H1 (cell line): ENCODE measurements at regions not wholly inside any gene's neighbourhood (a gene's known extent, or its start where the extent isn't known, plus 50 kb on each side); places are given as distances from the start of the nearest gene placed in this dataset.

Experiments
- CTCF ChIA-PET: fragments of 300-600 bp; sonication (Branson Sonifier 250); formaldehyde crosslinking; loops from one replicate; lab custom pipeline; 2021; ENCODE audit not compliant: partially characterized antibody; lab: Charles Lee
- POLR2A ChIA-PET: fragments of 300-600 bp; sonication (Branson Sonifier 250); formaldehyde crosslinking; loops from one replicate; lab custom pipeline; 2021; ENCODE audit warnings: inconsistent platforms; ENCODE audit not compliant: partially characterized antibody; lab: Charles Lee
- DNase-seq, 2 experiments: peaks; one replicate each; pipeline versions ENCODE4 v3.0.0 to v3.0.0-alpha.2; 2010 to 2022; ENCODE audit warnings: low spot score in 2 of 2, low read depth in 1 of 2, mixed read lengths in 1 of 2
- FAIRE-seq: peaks from 2 replicates; lab custom pipeline; 2011; peaks lifted over from hg19 to GRCh38; lab: Jason Lieb, UNC
- H2AFZ ChIP-seq: 2 replicates; pipeline ENCODE4 v1.8.1; 2012; ENCODE audit warnings: low read length, inconsistent platforms
- H2AK5ac ChIP-seq: 2 replicates; pipeline ENCODE4 v1.6.1; 2013; ENCODE audit warnings: low read depth, low read length
- H2BK120ac ChIP-seq: replicated peaks from 2 replicates; pipeline ENCODE3; 2013; ENCODE audit warnings: low read depth, low read length, inconsistent platforms
- H2BK12ac ChIP-seq: 2 replicates; pipeline ENCODE4 v1.6.1; 2013; ENCODE audit warnings: low read depth, low read length
- H2BK15ac ChIP-seq: 2 replicates; pipeline ENCODE4 v1.6.1; 2013; ENCODE audit warnings: low read length
- H2BK20ac ChIP-seq: 2 replicates; pipeline ENCODE4 v1.6.1; 2013; ENCODE audit warnings: low read length
- H2BK5ac ChIP-seq: 2 replicates; pipeline ENCODE4 v1.6.1; 2013; ENCODE audit warnings: low read depth, low read length
- H3K14ac ChIP-seq: 2 replicates; pipeline ENCODE4 v1.6.1; 2013; ENCODE audit warnings: inconsistent platforms; ENCODE audit not compliant: insufficient read length
- H3K18ac ChIP-seq: 2 replicates; pipeline ENCODE4 v1.6.1; 2013; ENCODE audit warnings: low read length; ENCODE audit errors: extremely low read depth
- H3K23ac ChIP-seq: 2 replicates; pipeline ENCODE4 v1.6.1; 2013; ENCODE audit warnings: inconsistent platforms; ENCODE audit not compliant: insufficient read length
- H3K23me2 ChIP-seq: 2 replicates; pipeline ENCODE4 v1.6.1; 2013; ENCODE audit warnings: low read depth, low read length
- H3K27ac ChIP-seq: 2 replicates; pipeline ENCODE4 v1.6.1; 2011; ENCODE audit warnings: low read depth, low read length, inconsistent platforms
- H3K27me3 ChIP-seq, 4 experiments: replicated peaks in 1 of 4; 1 replicate in 1 of 4; 2 replicates in 3 of 4; pipeline versions ENCODE4 v1.6.1 to v1.8.1; 2011 to 2013; ENCODE audit warnings: low read length in 3 of 4, mild to moderate bottlenecking in 3 of 4, inconsistent platforms in 2 of 4, mixed read lengths in 2 of 4, moderate library complexity in 1 of 4; ENCODE audit not compliant: control insufficient read depth in 3 of 4, insufficient read depth in 3 of 4; ENCODE audit errors: extremely low read depth in 1 of 4
- H3K36me3 ChIP-seq, 4 experiments: 2 replicates each; pipeline versions ENCODE4 v1.6.1 to v1.8.1; 2011 to 2013; ENCODE audit warnings: mild to moderate bottlenecking in 4 of 4, low read length in 3 of 4, moderate library complexity in 2 of 4, control low read depth in 1 of 4, inconsistent platforms in 1 of 4; ENCODE audit not compliant: insufficient read depth in 4 of 4, control insufficient read depth in 2 of 4
- H3K4ac ChIP-seq: replicated peaks from 2 replicates; pipeline ENCODE3; 2013; ENCODE audit warnings: low read length, low read depth, mixed read lengths, inconsistent platforms; ENCODE audit not compliant: insufficient read length
- H3K4me1 ChIP-seq, 4 experiments: replicated peaks in 1 of 4; 1 replicate in 1 of 4; 2 replicates in 3 of 4; pipeline versions ENCODE4 v1.6.1 to v1.8.1; 2011 to 2013; ENCODE audit warnings: low read length in 3 of 4, inconsistent platforms in 2 of 4, mixed read lengths in 1 of 4; ENCODE audit not compliant: insufficient read depth in 4 of 4, control insufficient read depth in 3 of 4
- H3K4me2 ChIP-seq, 2 experiments: 2 replicates each; pipeline versions ENCODE4 v1.6.1 to v1.8.1; 2011 to 2013; ENCODE audit warnings: low read depth in 2 of 2, low read length in 2 of 2, control low read depth in 1 of 2, inconsistent platforms in 1 of 2, mild to moderate bottlenecking in 1 of 2; ENCODE audit not compliant: insufficient read depth in 1 of 2
- H3K4me3 ChIP-seq, 4 experiments: fragments of 200-600, 300-600 bp in 1 of 4; sonication (generic), shearing (Covaris generic), sonication (Bioruptor Twin) in 1 of 4; 2 replicates each; pipeline versions ENCODE4 v1.5.1 to v1.8.1; 2011 to 2016; ENCODE audit warnings: low read length in 4 of 4, low read depth in 3 of 4, control low read depth in 2 of 4, inconsistent platforms in 2 of 4, mild to moderate bottlenecking in 2 of 4, mixed read lengths in 1 of 4, moderate library complexity in 1 of 4; ENCODE audit not compliant: insufficient read depth in 2 of 4; ENCODE audit errors: extremely low read depth in 1 of 4
- H3K56ac ChIP-seq: replicated peaks from 2 replicates; pipeline ENCODE3; 2013; ENCODE audit warnings: low read depth, mild to moderate bottlenecking, mixed read lengths, low read length, inconsistent platforms; ENCODE audit not compliant: insufficient read length
- H3K79me1 ChIP-seq: 2 replicates; pipeline ENCODE4 v1.6.1; 2013; ENCODE audit warnings: low read depth, low read length, control low read depth
- H3K79me2 ChIP-seq, 2 experiments: 2 replicates each; pipeline versions ENCODE4 v1.6.1 to v1.8.1; 2012 to 2013; ENCODE audit warnings: low read length in 2 of 2, mild to moderate bottlenecking in 2 of 2, inconsistent platforms in 1 of 2; ENCODE audit not compliant: insufficient read depth in 2 of 2, control insufficient read depth in 1 of 2
- H3K9ac ChIP-seq, 4 experiments: replicated peaks in 1 of 4; 1 replicate in 1 of 4; 2 replicates in 3 of 4; pipeline versions ENCODE4 v1.6.1 to v1.8.1; 2011 to 2013; ENCODE audit warnings: low read depth in 3 of 4, low read length in 3 of 4, control low read depth in 2 of 4, mild to moderate bottlenecking in 2 of 4, moderate library complexity in 2 of 4, inconsistent platforms in 1 of 4; ENCODE audit errors: extremely low read depth in 1 of 4
- H3K9me3 ChIP-seq, 2 experiments: 2 replicates each; pipeline versions ENCODE4 v1.6.1 to v1.8.1; 2012 to 2013; ENCODE audit warnings: mild to moderate bottlenecking in 2 of 2, moderate library complexity in 2 of 2, control low read depth in 1 of 2, inconsistent platforms in 1 of 2, low read depth in 1 of 2, low read length in 1 of 2, mixed read lengths in 1 of 2; ENCODE audit not compliant: insufficient read depth in 2 of 2
- H4K20me1 ChIP-seq, 2 experiments: replicated peaks in 1 of 2; 2 replicates each; pipeline versions ENCODE3 to v1.8.1; 2011 to 2013; ENCODE audit warnings: inconsistent platforms in 2 of 2, low read length in 2 of 2, mild to moderate bottlenecking in 1 of 2; ENCODE audit not compliant: insufficient read depth in 2 of 2, control insufficient read depth in 1 of 2
- H4K5ac ChIP-seq: 2 replicates; pipeline ENCODE4 v1.6.1; 2013; ENCODE audit warnings: low read length, low read depth, mixed read lengths, inconsistent platforms; ENCODE audit not compliant: insufficient read length
- H4K8ac ChIP-seq: 2 replicates; pipeline ENCODE4 v1.8.0; 2013; ENCODE audit warnings: mild to moderate bottlenecking, moderate library complexity, low read length, inconsistent platforms; ENCODE audit not compliant: insufficient read depth; ENCODE audit errors: extremely low read depth
- H4K91ac ChIP-seq: replicated peaks from 2 replicates; pipeline ENCODE3; 2013; ENCODE audit warnings: low read length, mixed read lengths, inconsistent platforms; ENCODE audit not compliant: insufficient read length
- EGR1 ChIP-seq: IDR thresholded peaks from 2 replicates; pipeline ENCODE4 v1.6.1; 2011; ENCODE audit warnings: low read depth, low read length, borderline replicate concordance
- GABPA ChIP-seq: IDR thresholded peaks from 2 replicates; pipeline ENCODE4 v1.6.1; 2011; ENCODE audit warnings: mild to moderate bottlenecking, low read length, moderate library complexity, borderline replicate concordance; ENCODE audit not compliant: insufficient read depth
- JUN ChIP-seq: IDR thresholded peaks from 2 replicates; pipeline ENCODE4 v1.6.1; 2011; ENCODE audit warnings: low read depth, mild to moderate bottlenecking, improper control_type of control experiment, low read length
- SAP30 ChIP-seq: fragments of 300-600 bp; sonication (generic); IDR thresholded peaks from 2 replicates; pipeline ENCODE4 v1.7.1; 2012; ENCODE audit warnings: low read length, moderate library complexity, mild to moderate bottlenecking, inconsistent platforms; ENCODE audit not compliant: insufficient read depth, insufficient replicate concordance
- SIX5 ChIP-seq: IDR thresholded peaks from 2 replicates; pipeline ENCODE4 v1.6.1; 2011; ENCODE audit warnings: mild to moderate bottlenecking, low read depth, low read length
- SRF ChIP-seq: IDR thresholded peaks from 2 replicates; pipeline ENCODE4 v1.6.1; 2011; ENCODE audit warnings: mild to moderate bottlenecking, low read depth, low read length, moderate library complexity
- WGBS, 2 experiments: shearing (Covaris generic) in 1 of 2; methylation state at CpG; one replicate each; pipeline versions ENCODE4 v1.1.6 to v1.1.7; 2013 to 2015; ENCODE audit warnings: low lambda C conversion rate in 2 of 2, mixed read lengths in 2 of 2, inconsistent platforms in 1 of 2, low coverage in 1 of 2, missing lambda C conversion rate in 1 of 2; ENCODE audit not compliant: insufficient replicate concordance in 2 of 2, insufficient coverage in 1 of 2, insufficient read length in 1 of 2; ENCODE audit errors: extremely low coverage in 1 of 2, missing lambda C conversion rate in 1 of 2; 5-methylcytosine and 5-hydroxymethylcytosine counted together
- TF ChIP-seq, protein P1 (sequence below): IDR thresholded peaks from 2 replicates; pipeline ENCODE4 v1.6.1; 2012; ENCODE audit warnings: inconsistent platforms

DNA sequence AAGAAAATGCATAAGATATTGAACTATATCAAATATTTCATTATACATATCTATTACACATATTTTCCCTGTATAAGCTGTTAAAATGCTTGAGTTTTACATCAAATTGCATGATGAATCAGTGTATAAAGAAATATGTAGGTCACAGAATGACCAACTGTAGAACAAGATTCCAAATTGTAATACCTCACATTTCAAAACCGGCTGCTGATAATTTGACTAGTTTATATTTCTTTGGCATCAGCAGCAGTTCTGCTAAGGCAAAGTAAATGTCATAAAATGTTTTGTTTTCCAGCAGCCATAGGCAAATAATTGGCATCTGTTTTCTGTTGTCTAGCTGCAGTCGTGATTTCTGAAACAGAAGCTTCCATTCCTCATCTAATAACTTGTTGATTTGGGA is 633.9 kb downstream of the ARL4A start:
- FAIRE-seq (no peak), DNase-seq (no peak)
- Histone ChIP-seq H2BK20ac (no peak overlapping the region), H3K79me1 (no peaks in the 10 kb centered on the region), H2BK120ac (no peak overlapping the region), H3K4me2 (no peak overlapping the region), H3K9me3 (no peaks in the 10 kb centered on the region), H3K79me2 (no peaks in the 10 kb centered on the region), H3K4ac (no peak overlapping the region), H4K8ac (no peak overlapping the region), H3K9ac (no peak overlapping the region), H4K5ac (no peak overlapping the region), H3K56ac (no peak overlapping the region), H3K23me2 (no peaks in the 10 kb centered on the region), H3K27ac (no peak overlapping the region), H3K14ac (no peak overlapping the region), H2AFZ (no peak overlapping the region), H3K18ac (no peak overlapping the region), H3K27me3 (no peaks in the 10 kb centered on the region), H3K36me3 (no peaks in the 10 kb centered on the region), H2BK15ac (no peak overlapping the region), H2BK12ac (no peak overlapping the region), H2BK5ac (no peak overlapping the region), H3K23ac (no peak overlapping the region), H2AK5ac (no peak overlapping the region), H4K20me1 (no peaks in the 10 kb centered on the region), H3K4me1 (0 out of 7 replicates have a peak, but pooled peaks cover 0 to 3% (median 0%) of the 10 kb centered on the region in 4 experiments), H4K91ac (no peak overlapping the region), H3K4me3 (no peak overlapping the region)
- CTCF ChIA-PET: interaction anchor here (0.9 to 1.9 kb wide), 2 partner anchors 11 to 40 kb away, joined by 4 to 5 read pairs; no protein-coding TSS in a partner anchor
- no peak for TF ChIP-seq JUN
- no peak for TF ChIP-seq SRF
- TF ChIP-seq SAP30: no peak
- no peak for TF ChIP-seq GABPA
- no peak for TF ChIP-seq SIX5
- TF ChIP-seq EGR1: no peak
- TF ChIP-seq, protein P1, sequence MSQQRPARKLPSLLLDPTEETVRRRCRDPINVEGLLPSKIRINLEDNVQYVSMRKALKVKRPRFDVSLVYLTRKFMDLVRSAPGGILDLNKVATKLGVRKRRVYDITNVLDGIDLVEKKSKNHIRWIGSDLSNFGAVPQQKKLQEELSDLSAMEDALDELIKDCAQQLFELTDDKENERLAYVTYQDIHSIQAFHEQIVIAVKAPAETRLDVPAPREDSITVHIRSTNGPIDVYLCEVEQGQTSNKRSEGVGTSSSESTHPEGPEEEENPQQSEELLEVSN: no peak
- POLR2A ChIA-PET: no interaction called here
- 87% methylated on average over 2 of the region's 2 CpGs; no CpG with 5 or more reads in 1 of the 2 experiments for WGBS, 2 experiments
